ENCODE measurements at regions not wholly inside any gene's neighbourhood (a gene's known extent, or its start where the extent isn't known, plus 50 kb on each side); places are given as distances from the start of the nearest gene placed in this dataset.
"Not testable (repeated sequence)": the region's sequence is repeated elsewhere in the genome, so short reads cannot be mapped to it uniquely, and the experiment has no call there.

- DNase-seq = no peak
Measured at GRCh38 chr3:159238646-159239045, 436.8 kb downstream of the MFSD1 start.

- no peak for DNase-seq
Measured at GRCh38 chr3:159239059-159239458, 437.2 kb downstream of the MFSD1 start.

GRCh38 chr3:159244933-159245332 is 443.1 kb downstream of the MFSD1 start:
- no peak for DNase-seq

- DNase-seq = no peak
Measured at GRCh38 chr3:159245871-159246270, 444.0 kb downstream of the MFSD1 start.

- DNase-seq = no peak
Measured at GRCh38 chr3:159246385-159246784, 444.5 kb downstream of the MFSD1 start.

- DNase-seq = no peak
Measured at GRCh38 chr3:159249472-159250174, 447.8 kb downstream of the MFSD1 start.

- no peak for DNase-seq
Measured at GRCh38 chr3:159250961-159251360, 449.1 kb downstream of the MFSD1 start.

- no peak for DNase-seq
Measured at GRCh38 chr3:159252274-159252673, 450.4 kb downstream of the MFSD1 start.

GRCh38 chr3:159252772-159253384 is 451.0 kb downstream of the MFSD1 start:
- DNase-seq = peak; percentile 6

GRCh38 chr3:159253860-159254259 is 452.0 kb downstream of the MFSD1 start:
- DNase-seq = no peak

- no peak for DNase-seq
Measured at GRCh38 chr3:159257954-159258353, 456.1 kb downstream of the MFSD1 start.

- no peak for DNase-seq
Measured at GRCh38 chr3:159258934-159259333, 457.1 kb downstream of the MFSD1 start.

GRCh38 chr3:159260049-159260662 is 458.3 kb downstream of the MFSD1 start:
- DNase-seq = no peak

- not testable (repeated sequence) for DNase-seq
Measured at GRCh38 chr3:159261333-159261732, 459.5 kb downstream of the MFSD1 start.

- peak; percentile 8 for DNase-seq
Measured at GRCh38 chr3:159263750-159264553, 462.1 kb downstream of the MFSD1 start.

GRCh38 chr3:159265705-159266104 is 463.9 kb downstream of the MFSD1 start:
- DNase-seq = no peak

GRCh38 chr3:159266779-159267178 is 464.9 kb downstream of the MFSD1 start:
- no peak for DNase-seq

GRCh38 chr3:159271799-159272512 is 470.1 kb downstream of the MFSD1 start:
- DNase-seq = no peak

- DNase-seq = no peak
Measured at GRCh38 chr3:159273070-159273469, 471.2 kb downstream of the MFSD1 start.

GRCh38 chr3:159273608-159274007 is 471.8 kb downstream of the MFSD1 start:
- DNase-seq = no peak

GRCh38 chr3:159275741-159276140 is 473.9 kb downstream of the MFSD1 start:
- DNase-seq = no peak

- DNase-seq = no peak
Measured at GRCh38 chr3:159277814-159278213, 476.0 kb downstream of the MFSD1 start.

Measured in GF-D8 (cell line).